OCI-LY3 (cell line): ENCODE measurements at regions not wholly inside any gene's neighbourhood (a gene's known extent, or its start where the extent isn't known, plus 50 kb on each side); places are given as distances from the start of the nearest gene placed in this dataset.
A peak's percentile ranks its signal among the peaks of the same experiment; 100 is the strongest.
"Not testable (repeated sequence)": the region's sequence is repeated elsewhere in the genome, so short reads cannot be mapped to it uniquely, and the experiment has no call there.

ENCODE experiments used
- H2AFZ ChIP-seq: fragments of 200-600, 300-600 bp; shearing (Covaris generic); 2 replicates; pipeline ENCODE4 v1.6.0; 2014; ENCODE audit warnings: antibody characterized with exemption, low read depth, low read length
- H3K27ac ChIP-seq: fragments of 200-600, 300-600 bp; sonication (generic); 2 replicates; pipeline ENCODE4 v1.5.1; 2014; ENCODE audit warnings: mild to moderate bottlenecking, low read length, moderate library complexity, mixed read lengths
- H3K27me3 ChIP-seq: fragments of 200-600, 300-600 bp; sonication (generic); 2 replicates; pipeline ENCODE4 v1.6.1; 2014; ENCODE audit warnings: low read depth, low read length, mixed read lengths
- H3K36me3 ChIP-seq: fragments of 200-600, 300-600 bp; sonication (generic); replicated peaks from 2 replicates; pipeline ENCODE3; 2014; ENCODE audit warnings: low read depth, low read length, mixed read lengths
- H3K4me1 ChIP-seq: fragments of 300-600, 200-600 bp; sonication (generic); 2 replicates; pipeline ENCODE4 v1.6.1; 2014; ENCODE audit warnings: low read length, mixed read lengths
- H3K4me2 ChIP-seq: fragments of 200-600, 300-600 bp; sonication (generic); 2 replicates; pipeline ENCODE4 v1.6.1; 2014; ENCODE audit warnings: low read length, mixed read lengths
- H3K4me3 ChIP-seq: fragments of 300-600, 200-600 bp; sonication (generic); 2 replicates; pipeline ENCODE4 v1.5.1; 2014; ENCODE audit warnings: antibody characterized with exemption, mild to moderate bottlenecking, low read length, moderate library complexity
- H3K79me2 ChIP-seq: fragments of 300-600, 200-600 bp; shearing (Covaris generic); 2 replicates; pipeline ENCODE4 v1.6.1; 2014; ENCODE audit warnings: mild to moderate bottlenecking, low read length, mixed read lengths
- H3K9ac ChIP-seq: fragments of 300-600, 200-600 bp; shearing (Covaris generic); 2 replicates; pipeline ENCODE4 v1.6.0; 2014; ENCODE audit warnings: mild to moderate bottlenecking, low read length, moderate library complexity
- H3K9me3 ChIP-seq: fragments of 200-600, 300-600 bp; shearing (Covaris generic); 2 replicates; pipeline ENCODE4 v1.6.1; 2014; ENCODE audit warnings: low read length, mixed read lengths; ENCODE audit not compliant: insufficient read depth
- H4K20me1 ChIP-seq: fragments of 200-600, 300-600 bp; sonication (generic); 2 replicates; pipeline ENCODE4 v1.6.1; 2016; ENCODE audit warnings: low read length, mixed read lengths; ENCODE audit not compliant: insufficient read depth
- CTCF ChIP-seq: fragments of 200-600, 300-600 bp; sonication (generic); IDR thresholded peaks from 2 replicates; pipeline ENCODE4 v1.5.1; 2014; ENCODE audit warnings: antibody characterized with exemption, low read length, low read depth
- EZH2phosphoT487 ChIP-seq: fragments of 200-600 bp; shearing (Covaris generic); IDR thresholded peaks from 2 replicates; pipeline ENCODE4 v1.6.1; 2018; ENCODE audit warnings: antibody characterized with exemption, mixed run types, low read depth

GRCh38 chr4:66955784-66956183 lies 589.5 kb downstream of the CENPC start:
- H3K79me2 ChIP-seq, result no peaks in the 10 kb centered on the region
- H3K4me1 ChIP-seq, result peaks cover 38% of the 10 kb centered on the region
- no peak overlapping the region for H3K9ac ChIP-seq
- no peaks in the 10 kb centered on the region for H3K36me3 ChIP-seq
- no peaks in the 10 kb centered on the region for H3K27me3 ChIP-seq
- H4K20me1 ChIP-seq, result no peaks in the 10 kb centered on the region
- no peak overlapping the region for H3K4me3 ChIP-seq
- no peak overlapping the region for H2AFZ ChIP-seq
- no peaks in the 10 kb centered on the region for H3K9me3 ChIP-seq
- peak overlapping the region; percentile 36; the same call in 1 of the 2 replicates for H3K27ac ChIP-seq
- peak overlapping the region; percentile 25; the same call in 1 of the 2 replicates for H3K4me2 ChIP-seq
- TF ChIP-seq CTCF (no peak), EZH2phosphoT487 (no peak)

- peak overlapping the region; percentile 56 for H3K4me2 ChIP-seq
- peak overlapping the region; percentile 36; the same call in 1 of the 2 replicates for H3K9ac ChIP-seq
- H3K27ac ChIP-seq, result peak overlapping the region; percentile 82
- H2AFZ ChIP-seq, result 0 out of 2 replicates have a peak overlapping the region, but pooled peaks have one; percentile 49
- H3K4me1 ChIP-seq, result peaks cover 59% of the 10 kb centered on the region
- no peaks in the 10 kb centered on the region for H3K79me2 ChIP-seq
- no peaks in the 10 kb centered on the region for H3K36me3 ChIP-seq
- no peaks in the 10 kb centered on the region for H4K20me1 ChIP-seq
- no peaks in the 10 kb centered on the region for H3K9me3 ChIP-seq
- H3K27me3 ChIP-seq, result no peaks in the 10 kb centered on the region
- no peak for TF ChIP-seq CTCF
- no peak for TF ChIP-seq EZH2phosphoT487
- H3K4me3 ChIP-seq, result peak overlapping the region; percentile 32; the same call in 1 of the 2 replicates
Observed at GRCh38 chr4:66949419-66949818, 595.9 kb downstream of the CENPC start.

- peak overlapping the region; percentile 33 for H3K4me2 ChIP-seq
- no peak overlapping the region for H3K9ac ChIP-seq
- no peaks in the 10 kb centered on the region for H3K9me3 ChIP-seq
- no peaks in the 10 kb centered on the region for H3K27me3 ChIP-seq
- no peaks in the 10 kb centered on the region for H4K20me1 ChIP-seq
- no peak overlapping the region for H2AFZ ChIP-seq
- H3K36me3 ChIP-seq, result no peaks in the 10 kb centered on the region
- no peak overlapping the region for H3K4me3 ChIP-seq
- H3K79me2 ChIP-seq, result no peaks in the 10 kb centered on the region
- TF ChIP-seq CTCF (no peak), EZH2phosphoT487 (no peak)
- H3K27ac ChIP-seq, result peak overlapping the region; percentile 42
- peaks cover 67% of the 10 kb centered on the region for H3K4me1 ChIP-seq
Observed at GRCh38 chr4:66946761-66947160, 598.5 kb downstream of the CENPC start.

GRCh38 chr4:66943112-66943511 lies 602.2 kb downstream of the CENPC start:
- H3K27ac ChIP-seq, result no peak overlapping the region
- H3K27me3 ChIP-seq, result no peaks in the 10 kb centered on the region
- peak overlapping the region; percentile 36 for H3K4me2 ChIP-seq
- no peaks in the 10 kb centered on the region for H4K20me1 ChIP-seq
- no peaks in the 10 kb centered on the region for H3K9me3 ChIP-seq
- H3K9ac ChIP-seq, result no peak overlapping the region
- no peak overlapping the region for H3K4me3 ChIP-seq
- H3K36me3 ChIP-seq, result no peaks in the 10 kb centered on the region
- H2AFZ ChIP-seq, result no peak overlapping the region
- no peaks in the 10 kb centered on the region for H3K79me2 ChIP-seq
- H3K4me1 ChIP-seq, result peaks cover 36% of the 10 kb centered on the region
- no peak for TF ChIP-seq EZH2phosphoT487
- no peak for TF ChIP-seq CTCF

- H3K4me3 ChIP-seq, H3K9me3 ChIP-seq, H3K4me2 ChIP-seq, H3K79me2 ChIP-seq, H2AFZ ChIP-seq, H3K27ac ChIP-seq, H3K4me1 ChIP-seq, H3K36me3 ChIP-seq, H3K27me3 ChIP-seq, H3K9ac ChIP-seq, H4K20me1 ChIP-seq: not testable (repeated sequence)
Observed at GRCh38 chr4:66931981-66932380, 613.3 kb downstream of the CENPC start.
